Keratinocyte (primary cell): ENCODE measurements at regions not wholly inside any gene's neighbourhood (a gene's known extent, or its start where the extent isn't known, plus 50 kb on each side); places are given as distances from the start of the nearest gene placed in this dataset.

ENCODE experiments used
- DNase-seq: peaks from one replicate; pipeline ENCODE4 v3.0.0-alpha.2; 2011; ENCODE audit warnings: low read depth, missing footprints, low spot score
- FAIRE-seq: peaks from 2 replicates; lab custom pipeline; 2011; peaks lifted over from hg19 to GRCh38; lab: Jason Lieb, UNC
- H2AFZ ChIP-seq: 2 replicates; pipeline ENCODE4 v1.6.0; 2012; ENCODE audit warnings: low read length, control low read depth, inconsistent platforms; ENCODE audit not compliant: control insufficient read depth
- H3K27ac ChIP-seq: 2 replicates; pipeline ENCODE4 v1.5.1; 2011; ENCODE audit warnings: low read length; ENCODE audit not compliant: control insufficient read depth, insufficient read depth
- H3K27me3 ChIP-seq: 3 replicates; pipeline ENCODE4 v1.6.0; 2011; ENCODE audit warnings: low read length; ENCODE audit not compliant: control insufficient read depth, insufficient read depth; ENCODE audit errors: extremely low read depth
- H3K36me3 ChIP-seq, 2 experiments: 2 replicates in 1 of 2; 3 replicates in 1 of 2; pipeline ENCODE4 v1.5.1; 2011; ENCODE audit warnings: low read length in 2 of 2, mild to moderate bottlenecking in 1 of 2; ENCODE audit not compliant: control insufficient read depth in 2 of 2, insufficient read depth in 2 of 2; ENCODE audit errors: extremely low read depth in 1 of 2
- H3K4me1 ChIP-seq: 3 replicates; pipeline ENCODE4 v1.5.1; 2011; ENCODE audit warnings: low read length; ENCODE audit not compliant: control insufficient read depth, insufficient read depth; ENCODE audit errors: extremely low read depth
- H3K4me2 ChIP-seq: 3 replicates; pipeline ENCODE4 v1.6.0; 2011; ENCODE audit warnings: low read depth, low read length; ENCODE audit not compliant: control insufficient read depth, insufficient read depth; ENCODE audit errors: extremely low read depth
- H3K4me3 ChIP-seq, 3 experiments: fragments of 200-600 bp in 1 of 3; sonication (generic) in 1 of 3; 2 replicates in 2 of 3; 3 replicates in 1 of 3; pipeline ENCODE4 v1.5.1; 2011 to 2016; ENCODE audit warnings: low read length in 3 of 3, mild to moderate bottlenecking in 3 of 3, control low read depth in 2 of 3, inconsistent platforms in 1 of 3, low read depth in 1 of 3, mixed read lengths in 1 of 3, mixed run types in 1 of 3, moderate library complexity in 1 of 3; ENCODE audit not compliant: control insufficient read depth in 2 of 3, insufficient read depth in 2 of 3; ENCODE audit errors: extremely low read depth in 1 of 3
- H3K79me2 ChIP-seq: 2 replicates; pipeline ENCODE4 v1.6.0; 2012; ENCODE audit warnings: low read length; ENCODE audit not compliant: control insufficient read depth, insufficient read depth
- H3K9ac ChIP-seq: 3 replicates; pipeline ENCODE4 v1.6.0; 2011; ENCODE audit warnings: low read length; ENCODE audit not compliant: control insufficient read depth, insufficient read depth; ENCODE audit errors: extremely low read depth
- H3K9me1 ChIP-seq: 3 replicates; pipeline ENCODE4 v1.6.0; 2011; ENCODE audit warnings: low read length; ENCODE audit not compliant: control insufficient read depth, insufficient read depth; ENCODE audit errors: extremely low read depth
- H3K9me3 ChIP-seq: 2 replicates; pipeline ENCODE4 v1.5.1; 2012; ENCODE audit warnings: low read depth, low read length; ENCODE audit not compliant: control insufficient read depth
- H4K20me1 ChIP-seq: 3 replicates; pipeline ENCODE4 v1.6.0; 2011; ENCODE audit warnings: low read length; ENCODE audit not compliant: control insufficient read depth, insufficient read depth; ENCODE audit errors: extremely low read depth
- EZH2 ChIP-seq: IDR thresholded peaks from one replicate; pipeline ENCODE4 v1.6.1; 2012; ENCODE audit warnings: inconsistent platforms, mild to moderate bottlenecking, low read length, moderate library complexity
- dilution Hi-C: fragments of 300-500 bp; cut with MboI; formaldehyde crosslinking; loops from one replicate; pipeline ENCODE4 v1.7.0; 2020; ENCODE audit warnings: low sequenced_read_pairs; ENCODE audit not compliant: extremely low pct_ligation_motif_present
- TF ChIP-seq, protein P1 (sequence below), 3 experiments: IDR thresholded peaks in 1 of 3; conservative IDR thresholded peaks in 1 of 3; optimal IDR thresholded peaks in 1 of 3; 2 replicates in 2 of 3; 3 replicates in 1 of 3; pipeline versions ENCODE3 to v1.5.1; 2011; ENCODE audit warnings: low read length in 3 of 3, mild to moderate bottlenecking in 3 of 3, moderate library complexity in 2 of 3, control low read depth in 1 of 3, inconsistent platforms in 1 of 3; ENCODE audit not compliant: insufficient read depth in 2 of 3; ENCODE audit errors: extremely low read depth in 1 of 3

DNA sequence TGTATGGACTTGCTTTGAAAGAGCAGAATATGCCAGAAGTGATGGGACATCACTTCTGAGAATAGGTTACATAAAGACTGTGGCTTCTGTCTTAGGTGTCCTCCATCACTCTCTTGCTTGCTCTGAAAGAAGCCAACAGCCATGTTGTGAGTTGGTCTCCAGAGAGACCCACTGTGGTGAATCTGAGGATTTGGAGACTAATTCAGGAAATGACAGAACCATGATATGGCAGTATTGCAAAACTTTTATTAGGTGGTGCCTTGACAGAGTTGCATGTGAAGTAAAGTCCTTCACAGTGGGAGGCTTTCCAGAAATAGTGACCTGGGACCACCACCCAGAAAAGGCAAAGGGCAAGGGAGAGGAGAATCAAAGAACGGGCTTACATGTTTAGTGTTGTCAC lies 628.6 kb downstream of the KCNT2 start:
- Histone ChIP-seq H3K4me3 (no peak overlapping the region), H3K4me2 (no peak overlapping the region), H3K27ac (no peak overlapping the region), H3K36me3 (no peaks in the 10 kb centered on the region), H4K20me1 (no peaks in the 10 kb centered on the region), H3K9ac (no peak overlapping the region), H3K9me1 (no peaks in the 10 kb centered on the region), H3K4me1 (peaks cover 11% of the 10 kb centered on the region), H3K79me2 (no peaks in the 10 kb centered on the region), H2AFZ (no peak overlapping the region), H3K27me3 (no peaks in the 10 kb centered on the region), H3K9me3 (no peaks in the 10 kb centered on the region)
- dilution Hi-C loops, result no loop called here
- DNase-seq (no peak), FAIRE-seq (no peak)
- TF ChIP-seq EZH2, result no peak
- TF ChIP-seq, protein P1, sequence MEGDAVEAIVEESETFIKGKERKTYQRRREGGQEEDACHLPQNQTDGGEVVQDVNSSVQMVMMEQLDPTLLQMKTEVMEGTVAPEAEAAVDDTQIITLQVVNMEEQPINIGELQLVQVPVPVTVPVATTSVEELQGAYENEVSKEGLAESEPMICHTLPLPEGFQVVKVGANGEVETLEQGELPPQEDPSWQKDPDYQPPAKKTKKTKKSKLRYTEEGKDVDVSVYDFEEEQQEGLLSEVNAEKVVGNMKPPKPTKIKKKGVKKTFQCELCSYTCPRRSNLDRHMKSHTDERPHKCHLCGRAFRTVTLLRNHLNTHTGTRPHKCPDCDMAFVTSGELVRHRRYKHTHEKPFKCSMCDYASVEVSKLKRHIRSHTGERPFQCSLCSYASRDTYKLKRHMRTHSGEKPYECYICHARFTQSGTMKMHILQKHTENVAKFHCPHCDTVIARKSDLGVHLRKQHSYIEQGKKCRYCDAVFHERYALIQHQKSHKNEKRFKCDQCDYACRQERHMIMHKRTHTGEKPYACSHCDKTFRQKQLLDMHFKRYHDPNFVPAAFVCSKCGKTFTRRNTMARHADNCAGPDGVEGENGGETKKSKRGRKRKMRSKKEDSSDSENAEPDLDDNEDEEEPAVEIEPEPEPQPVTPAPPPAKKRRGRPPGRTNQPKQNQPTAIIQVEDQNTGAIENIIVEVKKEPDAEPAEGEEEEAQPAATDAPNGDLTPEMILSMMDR (optimal IDR thresholded peaks at IDR 0.05 in 1 of 3, IDR thresholded peaks at IDR 0.05 in 1 of 3, conservative IDR thresholded peaks at IDR 0.05 in 1 of 3; ENCODE audit: extremely low read depth in 1 of 3, insufficient read depth in 2 of 3, low read length in 3 of 3), result no peak

DNA sequence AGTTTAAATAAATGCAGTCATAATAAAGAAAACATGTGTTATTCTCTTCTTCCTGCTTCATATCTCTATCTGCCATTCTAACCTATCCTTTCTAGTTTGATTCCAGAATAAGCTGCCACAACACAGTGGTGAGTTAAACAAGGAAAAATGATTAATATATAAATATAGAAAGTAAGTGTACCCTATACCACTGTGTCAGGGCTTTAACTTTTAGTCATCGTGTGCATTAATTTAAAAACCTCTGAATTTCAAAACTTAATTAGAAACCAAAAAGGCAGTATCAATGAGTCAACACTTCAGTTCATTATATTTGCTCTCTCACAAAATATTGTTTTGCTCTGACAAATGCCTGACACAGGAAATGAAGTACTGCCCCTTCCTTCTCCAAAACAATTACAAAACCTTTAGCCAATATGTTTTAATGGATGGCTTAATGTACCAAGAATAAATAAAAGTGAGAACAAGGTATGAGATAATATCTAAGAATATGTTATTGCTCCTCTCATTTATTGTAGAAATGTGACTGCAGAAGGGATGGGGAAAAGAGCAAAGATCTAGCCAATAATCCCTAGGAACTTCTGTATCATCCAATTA lies 634.8 kb downstream of the KCNT2 start:
- no peaks in the 10 kb centered on the region for H3K79me2 ChIP-seq
- no peak for DNase-seq
- no peak overlapping the region for H3K4me2 ChIP-seq
- no peak overlapping the region for H2AFZ ChIP-seq
- no peak overlapping the region for H3K27ac ChIP-seq
- no peak overlapping the region for H3K4me3 ChIP-seq
- no peaks in the 10 kb centered on the region for H3K36me3 ChIP-seq
- no peaks in the 10 kb centered on the region for H3K9me3 ChIP-seq
- TF ChIP-seq EZH2, result no peak
- TF ChIP-seq, protein P1 (optimal IDR thresholded peaks at IDR 0.05 in 1 of 3, IDR thresholded peaks at IDR 0.05 in 1 of 3, conservative IDR thresholded peaks at IDR 0.05 in 1 of 3; ENCODE audit: extremely low read depth in 1 of 3, insufficient read depth in 2 of 3, low read length in 3 of 3), result no peak
- dilution Hi-C loops, result no loop called here
- no peak overlapping the region for H3K9ac ChIP-seq
- FAIRE-seq, result no peak
- no peaks in the 10 kb centered on the region for H3K4me1 ChIP-seq
- no peaks in the 10 kb centered on the region for H3K9me1 ChIP-seq
- H3K27me3 ChIP-seq, result no peaks in the 10 kb centered on the region
- no peaks in the 10 kb centered on the region for H4K20me1 ChIP-seq
